Myocyte (in vitro differentiated cells): ENCODE measurements at regions not wholly inside any gene's neighbourhood (a gene's known extent, or its start where the extent isn't known, plus 50 kb on each side); places are given as distances from the start of the nearest gene placed in this dataset.
"Not testable (repeated sequence)": the region's sequence is repeated elsewhere in the genome, so short reads cannot be mapped to it uniquely, and the experiment has no call there.

Source experiments
- DNase-seq: peaks from one replicate; pipeline ENCODE4 v3.0.0-alpha.2; 2012; ENCODE audit warnings: low read depth

GRCh38 chr22:47625531-47626427, 863.3 kb downstream of the TBC1D22A start:
- DNase-seq = no peak

GRCh38 chr22:47625013-47625385, 862.5 kb downstream of the TBC1D22A start:
- no peak for DNase-seq

- no peak for DNase-seq
These were observed 862.0 kb downstream of the TBC1D22A start for GRCh38 chr22:47624252-47625012.

GRCh38 chr22:47623763-47624148, 861.3 kb downstream of the TBC1D22A start:
- no peak for DNase-seq

GRCh38 chr22:47623066-47623762, 860.8 kb downstream of the TBC1D22A start:
- no peak for DNase-seq

- DNase-seq = no peak
These were observed 860.1 kb downstream of the TBC1D22A start for GRCh38 chr22:47622541-47622940.

- DNase-seq = no peak
These were observed 858.8 kb downstream of the TBC1D22A start for GRCh38 chr22:47621253-47621652.

- DNase-seq = no peak
These were observed 857.9 kb downstream of the TBC1D22A start for GRCh38 chr22:47620391-47620790.

GRCh38 chr22:47619631-47620030, 857.2 kb downstream of the TBC1D22A start:
- DNase-seq = no peak

- no peak for DNase-seq
These were observed 855.9 kb downstream of the TBC1D22A start for GRCh38 chr22:47618180-47619010.

- no peak for DNase-seq
These were observed 854.7 kb downstream of the TBC1D22A start for GRCh38 chr22:47617186-47617585.

GRCh38 chr22:47616396-47617020, 854.1 kb downstream of the TBC1D22A start:
- no peak for DNase-seq

- no peak for DNase-seq
These were observed 852.6 kb downstream of the TBC1D22A start for GRCh38 chr22:47615051-47615450.

- DNase-seq = no peak
These were observed 851.3 kb downstream of the TBC1D22A start for GRCh38 chr22:47613606-47614350.

- not testable (repeated sequence) for DNase-seq
These were observed 850.7 kb downstream of the TBC1D22A start for GRCh38 chr22:47613181-47613580.

- no peak for DNase-seq
These were observed 850.0 kb downstream of the TBC1D22A start for GRCh38 chr22:47612311-47612910.

GRCh38 chr22:47610764-47611163, 848.3 kb downstream of the TBC1D22A start:
- DNase-seq = no peak

GRCh38 chr22:47610281-47610680, 847.8 kb downstream of the TBC1D22A start:
- DNase-seq = no peak

GRCh38 chr22:47609653-47610052, 847.2 kb downstream of the TBC1D22A start:
- no peak for DNase-seq
